Thyroid gland (tissue), 4 donors: ENCODE measurements at regions not wholly inside any gene's neighbourhood (a gene's known extent, or its start where the extent isn't known, plus 50 kb on each side); places are given as distances from the start of the nearest gene placed in this dataset.

ENCODE experiments used
- DNase-seq, 2 donors: peaks; one replicate each; pipeline ENCODE4 v3.0.0-alpha.2; 2019
- H3K27ac ChIP-seq, 3 donors: fragments of 200-600 bp; sonication (generic); 1 replicate in 2 of 3; 2 replicates in 1 of 3; pipeline ENCODE4 v1.5.1; 2016 to 2019; ENCODE audit warnings: mild to moderate bottlenecking in 1 of 3, moderate library complexity in 1 of 3
- H3K27me3 ChIP-seq: fragments of 200-600 bp; sonication (generic); one replicate; pipeline ENCODE4 v1.5.1; 2019
- H3K36me3 ChIP-seq, 2 donors: fragments of 200-600 bp; sonication (generic); one replicate each; pipeline ENCODE4 v1.5.1; 2016 to 2019
- H3K4me1 ChIP-seq, 2 donors: fragments of 200-600 bp; sonication (generic); one replicate each; pipeline ENCODE4 v1.5.1; 2017 to 2019
- H3K4me3 ChIP-seq, 3 donors: fragments of 200-600 bp; sonication (generic); replicated peaks in 1 of 3; 1 replicate in 2 of 3; 2 replicates in 1 of 3; pipeline ENCODE4 v1.5.1; 2016; ENCODE audit warnings: mild to moderate bottlenecking in 1 of 3
- H3K9me3 ChIP-seq: fragments of 200-600 bp; sonication (generic); one replicate; pipeline ENCODE4 v1.5.1; 2017
- POLR2A ChIP-seq, 2 donors: fragments of 450-650 bp; IDR thresholded peaks; one replicate each; pipeline ENCODE4 v1.6.1; 2017; ENCODE audit warnings: antibody characterized with exemption in 2 of 2, mild to moderate bottlenecking in 2 of 2, moderate library complexity in 1 of 2
- WGBS, 2 donors: methylation state at CpG; one replicate each; pipeline ENCODE4 v1.1.5; 2017; 5-methylcytosine and 5-hydroxymethylcytosine counted together
- intact Hi-C: fragments of 100-400 bp; cut with DNase I; formaldehyde crosslinking; loops from one replicate; pipeline ENCODE4 v1.15.1; 2023
- TF ChIP-seq, protein P1 (sequence below), 6 experiments: fragments of 200-600 bp in 3 of 6; fragments of 450-650 bp in 3 of 6; sonication (generic) in 3 of 6; IDR thresholded peaks; one replicate each; pipeline ENCODE4 v1.5.1; 2016 to 2019; ENCODE audit warnings: antibody characterized with exemption in 6 of 6, mild to moderate bottlenecking in 2 of 6, inconsistent platforms in 1 of 6, moderate library complexity in 1 of 6

DNA sequence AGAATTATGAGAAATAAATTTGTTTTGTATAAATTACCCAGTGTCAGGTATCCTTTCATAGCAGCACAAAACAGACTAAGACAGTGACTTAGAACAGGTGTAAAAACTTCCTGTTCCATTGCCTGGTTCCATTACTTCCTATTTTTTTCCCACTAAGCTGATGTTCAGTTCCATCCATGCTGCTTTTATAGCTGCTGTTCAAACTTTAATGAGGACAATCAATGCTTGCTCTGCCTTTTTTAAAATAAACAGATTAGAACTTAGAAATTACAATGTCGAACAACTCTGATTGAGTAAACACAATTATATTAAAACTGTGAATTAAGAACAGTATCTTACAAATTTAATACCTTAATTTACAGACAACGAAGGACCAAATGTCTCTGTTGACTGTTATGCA lies 818.9 kb downstream of the OLFM4 start:
- no peak overlapping the region for H3K27ac ChIP-seq
- H3K27me3 ChIP-seq = no peaks in the 10 kb centered on the region
- no peak for DNase-seq
- no peaks in the 10 kb centered on the region for H3K36me3 ChIP-seq
- no peak overlapping the region for H3K4me3 ChIP-seq
- intact Hi-C loops = no loop called here
- 72% methylated on average over 2 of the region's 2 CpGs for WGBS, 2 donors
- no peaks in the 10 kb centered on the region for H3K9me3 ChIP-seq
- TF ChIP-seq, protein P1, sequence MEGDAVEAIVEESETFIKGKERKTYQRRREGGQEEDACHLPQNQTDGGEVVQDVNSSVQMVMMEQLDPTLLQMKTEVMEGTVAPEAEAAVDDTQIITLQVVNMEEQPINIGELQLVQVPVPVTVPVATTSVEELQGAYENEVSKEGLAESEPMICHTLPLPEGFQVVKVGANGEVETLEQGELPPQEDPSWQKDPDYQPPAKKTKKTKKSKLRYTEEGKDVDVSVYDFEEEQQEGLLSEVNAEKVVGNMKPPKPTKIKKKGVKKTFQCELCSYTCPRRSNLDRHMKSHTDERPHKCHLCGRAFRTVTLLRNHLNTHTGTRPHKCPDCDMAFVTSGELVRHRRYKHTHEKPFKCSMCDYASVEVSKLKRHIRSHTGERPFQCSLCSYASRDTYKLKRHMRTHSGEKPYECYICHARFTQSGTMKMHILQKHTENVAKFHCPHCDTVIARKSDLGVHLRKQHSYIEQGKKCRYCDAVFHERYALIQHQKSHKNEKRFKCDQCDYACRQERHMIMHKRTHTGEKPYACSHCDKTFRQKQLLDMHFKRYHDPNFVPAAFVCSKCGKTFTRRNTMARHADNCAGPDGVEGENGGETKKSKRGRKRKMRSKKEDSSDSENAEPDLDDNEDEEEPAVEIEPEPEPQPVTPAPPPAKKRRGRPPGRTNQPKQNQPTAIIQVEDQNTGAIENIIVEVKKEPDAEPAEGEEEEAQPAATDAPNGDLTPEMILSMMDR (IDR thresholded peaks at IDR 0.05) = no peak
- TF ChIP-seq POLR2A (IDR thresholded peaks at IDR 0.05) = no peak
- no peaks in the 10 kb centered on the region for H3K4me1 ChIP-seq

DNA sequence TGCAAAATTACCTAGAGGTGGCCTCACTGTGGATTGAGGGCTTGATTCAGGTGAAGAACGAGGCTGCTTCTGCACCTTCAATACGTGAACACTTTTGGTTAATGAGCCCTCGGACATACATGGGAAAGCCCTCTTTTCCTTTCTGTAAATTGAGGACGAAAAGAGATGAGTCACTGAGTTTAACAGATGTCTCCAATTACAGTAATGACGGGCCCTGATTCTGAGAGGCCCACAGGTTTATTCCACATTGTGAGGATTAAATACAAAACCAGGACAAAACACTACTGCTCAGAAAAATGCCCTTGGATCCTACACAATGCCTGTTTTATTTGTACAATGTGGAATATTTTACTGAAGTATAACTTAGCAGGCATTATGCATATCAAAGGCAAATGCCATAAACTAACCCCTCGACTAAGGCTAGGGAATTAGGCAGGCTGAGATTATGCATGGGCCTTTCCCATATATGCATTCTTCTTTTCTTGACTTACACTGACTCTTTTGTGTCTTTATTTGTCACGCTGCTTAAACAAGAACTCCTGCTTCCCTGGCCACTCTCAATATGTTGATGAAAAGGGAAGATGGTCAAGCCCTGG lies 819.9 kb downstream of the OLFM4 start:
- Histone ChIP-seq H3K9me3 (no peaks in the 10 kb centered on the region), H3K27me3 (no peaks in the 10 kb centered on the region), H3K27ac (no peak overlapping the region), H3K4me1 (no peaks in the 10 kb centered on the region), H3K36me3 (no peaks in the 10 kb centered on the region), H3K4me3 (no peak overlapping the region)
- WGBS, 2 donors = 75 to 79% methylated on average over 7 of the region's 7 CpGs
- intact Hi-C loops = no loop called here
- TF ChIP-seq, protein P1 (IDR thresholded peaks at IDR 0.05) = no peak
- no peak for TF ChIP-seq POLR2A (IDR thresholded peaks at IDR 0.05)
- DNase-seq = no peak

DNA sequence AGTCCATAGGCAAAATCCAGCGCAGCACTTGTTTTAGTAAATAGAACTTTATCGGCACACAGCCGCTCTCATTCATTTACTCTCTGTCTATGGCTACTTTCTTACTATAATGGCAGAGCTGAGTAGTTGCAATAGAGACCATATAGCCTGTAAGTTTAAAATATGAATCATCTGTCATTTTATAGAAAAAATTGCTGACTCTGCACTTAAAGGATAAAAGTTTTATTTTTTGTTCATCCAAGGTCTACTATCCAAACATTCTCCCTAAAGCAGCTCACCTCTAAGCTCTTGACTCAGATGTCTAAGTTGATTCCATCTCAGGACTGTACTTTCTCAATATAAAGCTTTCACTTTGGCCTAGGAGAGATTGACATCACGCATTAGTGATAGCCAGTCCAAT lies 825.7 kb downstream of the OLFM4 start:
- intact Hi-C loops = no loop called here
- H3K4me3 ChIP-seq = no peak overlapping the region
- 90 to 95% methylated on average over 4 of the region's 4 CpGs for WGBS, 2 donors
- H3K27ac ChIP-seq = no peak overlapping the region
- no peaks in the 10 kb centered on the region for H3K9me3 ChIP-seq
- TF ChIP-seq, protein P1 (IDR thresholded peaks at IDR 0.05) = no peak
- TF ChIP-seq POLR2A (IDR thresholded peaks at IDR 0.05) = no peak
- DNase-seq = no peak
- no peaks in the 10 kb centered on the region for H3K36me3 ChIP-seq
- H3K4me1 ChIP-seq = no peaks in the 10 kb centered on the region
- H3K27me3 ChIP-seq = no peaks in the 10 kb centered on the region

DNA sequence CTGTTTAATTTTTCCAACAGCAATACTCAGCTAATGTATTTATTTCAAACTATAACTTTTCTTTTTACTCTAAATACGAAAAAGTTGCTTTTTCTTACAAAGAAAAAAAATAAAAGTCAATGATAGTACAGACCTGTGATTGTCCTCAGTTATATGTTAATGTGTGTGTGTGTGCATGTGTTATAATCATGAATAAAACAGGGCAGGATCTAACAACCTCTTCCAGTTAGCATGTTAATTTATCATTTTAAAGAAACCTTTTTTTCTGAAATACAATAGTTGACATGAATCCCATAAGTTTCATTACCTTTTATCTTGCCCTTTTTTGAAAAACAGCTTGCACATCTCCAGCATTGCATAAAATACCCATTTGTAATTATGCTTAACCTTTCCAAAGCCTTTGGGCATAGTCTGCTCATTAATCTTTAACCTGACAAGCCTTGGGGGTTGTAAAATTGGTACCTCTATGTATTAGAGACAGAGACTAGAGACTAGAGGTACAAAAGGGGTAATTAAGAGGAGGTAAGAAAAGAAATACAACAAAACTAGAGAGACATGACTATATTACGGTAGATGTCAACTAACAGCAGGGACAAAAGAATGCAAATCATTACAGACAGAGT lies 828.1 kb downstream of the OLFM4 start:
- H3K27me3 ChIP-seq = no peaks in the 10 kb centered on the region
- no peaks in the 10 kb centered on the region for H3K36me3 ChIP-seq
- no peaks in the 10 kb centered on the region for H3K9me3 ChIP-seq
- DNase-seq = no peak
- no peak overlapping the region for H3K27ac ChIP-seq
- 70 to 76% methylated on average over 2 of the region's 2 CpGs for WGBS, 2 donors
- H3K4me3 ChIP-seq = no peak overlapping the region
- no peaks in the 10 kb centered on the region for H3K4me1 ChIP-seq
- intact Hi-C loops = no loop called here
- TF ChIP-seq, protein P1 (IDR thresholded peaks at IDR 0.05) = no peak
- TF ChIP-seq POLR2A (IDR thresholded peaks at IDR 0.05) = no peak

DNA sequence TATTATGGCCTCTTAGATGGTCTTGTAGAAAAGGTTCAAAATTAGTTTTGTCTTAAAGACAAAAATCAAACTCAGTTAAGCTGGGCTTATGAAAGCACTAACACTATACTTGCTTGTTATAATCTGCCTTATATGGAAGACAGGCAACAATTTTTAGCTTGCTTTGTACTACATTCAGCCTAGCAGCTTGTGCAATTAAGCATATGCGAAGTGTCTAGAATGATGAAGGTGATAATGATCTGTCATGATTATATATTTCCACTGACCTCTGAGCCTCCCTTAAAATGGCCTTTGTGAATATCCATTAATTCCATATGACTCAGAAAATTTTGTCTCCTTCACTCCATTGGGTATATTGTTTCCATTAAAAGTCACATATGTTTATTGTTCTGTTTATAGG lies 834.9 kb downstream of the OLFM4 start:
- H3K27me3 ChIP-seq = no peaks in the 10 kb centered on the region
- DNase-seq = no peak
- no peaks in the 10 kb centered on the region for H3K4me1 ChIP-seq
- intact Hi-C loops = no loop called here
- TF ChIP-seq, protein P1 (IDR thresholded peaks at IDR 0.05) = no peak
- TF ChIP-seq POLR2A (IDR thresholded peaks at IDR 0.05) = no peak
- H3K27ac ChIP-seq = no peak overlapping the region
- WGBS, 2 donors = 88 to 95% methylated on average over 1 of the region's 1 CpG
- no peak overlapping the region for H3K4me3 ChIP-seq
- H3K36me3 ChIP-seq = no peaks in the 10 kb centered on the region
- H3K9me3 ChIP-seq = no peaks in the 10 kb centered on the region
